ENCODE measurements at regions not wholly inside any gene's neighbourhood (a gene's known extent, or its start where the extent isn't known, plus 50 kb on each side); places are given as distances from the start of the nearest gene placed in this dataset.

DNA sequence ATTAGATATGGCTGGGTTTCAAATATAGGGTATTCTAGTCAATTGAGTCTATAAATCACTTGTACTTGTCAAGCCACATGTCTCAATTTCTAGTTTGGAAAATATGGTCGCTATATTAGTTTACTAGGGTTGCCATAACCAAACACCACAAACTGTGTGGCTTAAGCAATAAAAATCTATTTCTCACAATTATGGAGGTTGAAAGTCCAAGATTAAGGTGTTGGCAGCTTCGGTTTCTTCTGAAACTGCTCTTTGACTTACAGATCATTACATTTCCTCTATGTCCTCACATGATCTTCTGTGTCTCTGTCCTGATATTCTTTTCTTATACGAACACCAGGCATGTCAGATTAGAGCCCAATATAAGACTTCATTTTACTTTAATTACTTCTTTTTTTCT lies 55.8 kb upstream of the BASP1 start:
- TF ChIP-seq POLR2A (IDR thresholded peaks at IDR 0.05; ENCODE audit: extremely low read depth, insufficient read length) (no peak), MYC (IDR thresholded peaks at IDR 0.05; ENCODE audit: low read depth, low read length) (no peak)
- TF ChIP-seq, protein P1, sequence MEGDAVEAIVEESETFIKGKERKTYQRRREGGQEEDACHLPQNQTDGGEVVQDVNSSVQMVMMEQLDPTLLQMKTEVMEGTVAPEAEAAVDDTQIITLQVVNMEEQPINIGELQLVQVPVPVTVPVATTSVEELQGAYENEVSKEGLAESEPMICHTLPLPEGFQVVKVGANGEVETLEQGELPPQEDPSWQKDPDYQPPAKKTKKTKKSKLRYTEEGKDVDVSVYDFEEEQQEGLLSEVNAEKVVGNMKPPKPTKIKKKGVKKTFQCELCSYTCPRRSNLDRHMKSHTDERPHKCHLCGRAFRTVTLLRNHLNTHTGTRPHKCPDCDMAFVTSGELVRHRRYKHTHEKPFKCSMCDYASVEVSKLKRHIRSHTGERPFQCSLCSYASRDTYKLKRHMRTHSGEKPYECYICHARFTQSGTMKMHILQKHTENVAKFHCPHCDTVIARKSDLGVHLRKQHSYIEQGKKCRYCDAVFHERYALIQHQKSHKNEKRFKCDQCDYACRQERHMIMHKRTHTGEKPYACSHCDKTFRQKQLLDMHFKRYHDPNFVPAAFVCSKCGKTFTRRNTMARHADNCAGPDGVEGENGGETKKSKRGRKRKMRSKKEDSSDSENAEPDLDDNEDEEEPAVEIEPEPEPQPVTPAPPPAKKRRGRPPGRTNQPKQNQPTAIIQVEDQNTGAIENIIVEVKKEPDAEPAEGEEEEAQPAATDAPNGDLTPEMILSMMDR (IDR thresholded peaks at IDR 0.05; ENCODE audit: low read depth, low read length): no peak
- TF ChIP-seq, protein P2, sequence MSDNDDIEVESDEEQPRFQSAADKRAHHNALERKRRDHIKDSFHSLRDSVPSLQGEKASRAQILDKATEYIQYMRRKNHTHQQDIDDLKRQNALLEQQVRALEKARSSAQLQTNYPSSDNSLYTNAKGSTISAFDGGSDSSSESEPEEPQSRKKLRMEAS (IDR thresholded peaks at IDR 0.05; ENCODE audit: low read depth, low read length): no peak

All from NB4 (cell line).